ENCODE measurements at regions not wholly inside any gene's neighbourhood (a gene's known extent, or its start where the extent isn't known, plus 50 kb on each side); places are given as distances from the start of the nearest gene placed in this dataset.

DNA sequence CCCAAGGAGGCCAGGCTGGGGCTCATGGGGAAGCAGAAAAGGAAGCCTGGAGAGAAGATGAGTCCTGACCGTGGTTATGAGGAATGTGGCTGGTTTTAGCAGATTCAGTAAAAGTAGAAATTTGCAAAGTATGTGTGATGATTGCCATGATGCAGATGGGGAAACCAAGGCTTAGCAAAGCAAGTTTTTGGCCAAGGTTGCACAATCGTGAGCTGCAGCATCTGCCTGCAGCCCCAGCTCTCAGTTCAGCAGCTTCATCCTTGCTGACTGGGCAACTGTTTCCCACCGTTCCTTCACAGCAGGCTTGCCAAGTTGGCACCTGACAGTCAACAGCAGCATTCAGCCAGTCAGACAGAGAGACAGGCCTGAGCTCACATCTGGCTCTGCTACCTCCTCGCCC lies 656.7 kb downstream of the MED13L start:
- H3K4me3 Mint-ChIP-seq: no peak overlapping the region

DNA sequence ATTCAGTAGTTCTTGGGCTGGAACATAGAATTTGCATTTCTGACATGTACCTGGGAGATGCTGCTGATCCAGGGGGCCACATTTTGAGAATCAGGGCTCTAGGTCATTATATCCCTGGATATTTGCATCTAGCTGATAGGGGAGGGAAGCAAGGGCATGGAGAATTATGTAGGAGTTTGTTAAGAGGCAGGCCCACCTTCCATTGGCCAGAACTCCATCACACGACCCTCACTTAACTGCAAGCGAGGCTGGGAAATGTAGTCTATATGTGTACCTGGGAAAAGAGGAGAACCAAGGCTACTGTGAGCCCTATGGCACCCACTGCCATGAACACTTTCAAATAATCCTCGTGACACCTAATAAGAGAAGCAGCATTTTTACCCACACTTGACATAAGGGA lies 657.6 kb downstream of the MED13L start:
- H3K79me2 ChIP-seq (ENCODE audit: low read depth): no peaks in the 10 kb centered on the region
- peaks cover 4% of the 10 kb centered on the region for H3K4me1 Mint-ChIP-seq
- H3K27ac Mint-ChIP-seq: no peak overlapping the region
- H3K27me3 Mint-ChIP-seq (ENCODE audit: insufficient read depth, low read depth): peaks cover 5% of the 10 kb centered on the region
- no peak overlapping the region for H3K4me3 ChIP-seq
- H3K4me3 Mint-ChIP-seq: no peak overlapping the region
- H3K9me3 ChIP-seq (ENCODE audit: low read depth): no peaks in the 10 kb centered on the region
- no peak overlapping the region for H3K27ac ChIP-seq
- H3K4me2 ChIP-seq: no peak overlapping the region
- no peak for TF ChIP-seq EZH2phosphoT487 (IDR thresholded peaks at IDR 0.05)
- TF ChIP-seq, protein P1, sequence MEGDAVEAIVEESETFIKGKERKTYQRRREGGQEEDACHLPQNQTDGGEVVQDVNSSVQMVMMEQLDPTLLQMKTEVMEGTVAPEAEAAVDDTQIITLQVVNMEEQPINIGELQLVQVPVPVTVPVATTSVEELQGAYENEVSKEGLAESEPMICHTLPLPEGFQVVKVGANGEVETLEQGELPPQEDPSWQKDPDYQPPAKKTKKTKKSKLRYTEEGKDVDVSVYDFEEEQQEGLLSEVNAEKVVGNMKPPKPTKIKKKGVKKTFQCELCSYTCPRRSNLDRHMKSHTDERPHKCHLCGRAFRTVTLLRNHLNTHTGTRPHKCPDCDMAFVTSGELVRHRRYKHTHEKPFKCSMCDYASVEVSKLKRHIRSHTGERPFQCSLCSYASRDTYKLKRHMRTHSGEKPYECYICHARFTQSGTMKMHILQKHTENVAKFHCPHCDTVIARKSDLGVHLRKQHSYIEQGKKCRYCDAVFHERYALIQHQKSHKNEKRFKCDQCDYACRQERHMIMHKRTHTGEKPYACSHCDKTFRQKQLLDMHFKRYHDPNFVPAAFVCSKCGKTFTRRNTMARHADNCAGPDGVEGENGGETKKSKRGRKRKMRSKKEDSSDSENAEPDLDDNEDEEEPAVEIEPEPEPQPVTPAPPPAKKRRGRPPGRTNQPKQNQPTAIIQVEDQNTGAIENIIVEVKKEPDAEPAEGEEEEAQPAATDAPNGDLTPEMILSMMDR (IDR thresholded peaks at IDR 0.05): no peak
- TF ChIP-seq EZH2 (IDR thresholded peaks at IDR 0.05): no peak
- no peaks in the 10 kb centered on the region for H4K20me1 ChIP-seq (ENCODE audit: low read depth)
- H3K9ac ChIP-seq: no peak overlapping the region
- H2AFZ ChIP-seq (replicated peaks): no peak overlapping the region
- no peaks in the 10 kb centered on the region for H3K9me3 Mint-ChIP-seq
- H3K36me3 Mint-ChIP-seq: no peaks in the 10 kb centered on the region
- H3K4me1 ChIP-seq: peaks cover 10% of the 10 kb centered on the region
- no peaks in the 10 kb centered on the region for H3K27me3 ChIP-seq
- no peaks in the 10 kb centered on the region for H3K36me3 ChIP-seq
- DNase-seq (ENCODE audit: low spot score): no peak
- peaks cover 14% of the 10 kb centered on the region for H3F3A ChIP-seq (ENCODE audit: low read depth)

More for the DNA sequence above, 656.7 kb downstream of the MED13L start:
- no peak for DNase-seq (ENCODE audit: low spot score)
- Mint-ChIP-seq H3K4me1 (peaks cover 4% of the 10 kb centered on the region), H3K27ac (no peak overlapping the region), H3K36me3 (no peaks in the 10 kb centered on the region), H3K9me3 (no peaks in the 10 kb centered on the region), H3K27me3 (ENCODE audit: insufficient read depth, low read depth) (peaks cover 5% of the 10 kb centered on the region)
- H3K27ac ChIP-seq: no peak overlapping the region
- H3K4me2 ChIP-seq: no peak overlapping the region
- no peaks in the 10 kb centered on the region for H3K36me3 ChIP-seq
- H3K9ac ChIP-seq: no peak overlapping the region
- no peaks in the 10 kb centered on the region for H3K27me3 ChIP-seq
- H4K20me1 ChIP-seq (ENCODE audit: low read depth): no peaks in the 10 kb centered on the region
- H2AFZ ChIP-seq (replicated peaks): no peak overlapping the region
- no peaks in the 10 kb centered on the region for H3K9me3 ChIP-seq (ENCODE audit: low read depth)
- H3K79me2 ChIP-seq (ENCODE audit: low read depth): no peaks in the 10 kb centered on the region
- peaks cover 10% of the 10 kb centered on the region for H3K4me1 ChIP-seq
- no peak overlapping the region for H3K4me3 ChIP-seq
- peaks cover 14% of the 10 kb centered on the region for H3F3A ChIP-seq (ENCODE audit: low read depth)
- TF ChIP-seq EZH2phosphoT487 (IDR thresholded peaks at IDR 0.05): no peak
- TF ChIP-seq, protein P1 (IDR thresholded peaks at IDR 0.05): no peak
- no peak for TF ChIP-seq EZH2 (IDR thresholded peaks at IDR 0.05)

DNA sequence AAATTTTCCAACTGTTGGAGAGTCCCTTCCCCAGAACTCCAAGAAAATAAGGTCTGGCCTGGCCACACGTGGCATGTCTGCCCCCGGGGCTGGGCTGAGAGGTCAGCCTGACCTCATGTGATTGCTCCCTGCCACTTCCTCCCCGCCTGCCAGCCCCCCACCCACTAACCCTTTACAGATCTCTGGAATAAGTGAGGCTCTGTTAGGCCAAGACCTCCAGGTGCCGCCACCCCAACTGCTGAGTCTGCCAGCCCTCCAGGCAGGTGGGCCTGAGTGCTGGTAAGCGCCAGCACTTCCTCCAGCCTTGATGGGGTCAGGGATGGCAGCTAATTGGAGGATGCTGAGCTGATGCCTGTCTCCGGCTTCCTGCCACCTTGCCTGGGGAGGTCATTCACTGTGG lies 658.4 kb downstream of the MED13L start:
- H3K4me3 Mint-ChIP-seq: no peak overlapping the region
- H3K36me3 Mint-ChIP-seq: no peaks in the 10 kb centered on the region
- no peak overlapping the region for H3K9ac ChIP-seq
- H3K9me3 ChIP-seq (ENCODE audit: low read depth): no peaks in the 10 kb centered on the region
- H3F3A ChIP-seq (ENCODE audit: low read depth): peaks cover 8% of the 10 kb centered on the region
- H3K27ac ChIP-seq: no peak overlapping the region
- H3K79me2 ChIP-seq (ENCODE audit: low read depth): no peaks in the 10 kb centered on the region
- no peak for DNase-seq (ENCODE audit: low spot score)
- no peaks in the 10 kb centered on the region for H3K36me3 ChIP-seq
- peaks cover 4% of the 10 kb centered on the region for H3K4me1 Mint-ChIP-seq
- H2AFZ ChIP-seq (replicated peaks): no peak overlapping the region
- TF ChIP-seq, protein P1 (IDR thresholded peaks at IDR 0.05): no peak
- TF ChIP-seq EZH2phosphoT487 (IDR thresholded peaks at IDR 0.05) (no peak), EZH2 (IDR thresholded peaks at IDR 0.05) (no peak)
- no peaks in the 10 kb centered on the region for H3K27me3 ChIP-seq
- no peak overlapping the region for H3K4me2 ChIP-seq
- H3K4me3 ChIP-seq: no peak overlapping the region
- H3K27me3 Mint-ChIP-seq (ENCODE audit: insufficient read depth, low read depth): peaks cover 5% of the 10 kb centered on the region
- H3K27ac Mint-ChIP-seq: no peak overlapping the region
- no peaks in the 10 kb centered on the region for H4K20me1 ChIP-seq (ENCODE audit: low read depth)
- no peaks in the 10 kb centered on the region for H3K9me3 Mint-ChIP-seq
- H3K4me1 ChIP-seq: peaks cover 6% of the 10 kb centered on the region
